Spleen (tissue), 7 donors: ENCODE measurements at regions not wholly inside any gene's neighbourhood (a gene's known extent, or its start where the extent isn't known, plus 50 kb on each side); places are given as distances from the start of the nearest gene placed in this dataset.

Source experiments
- CTCF ChIP-seq, 11 experiments: fragments of 200-600 bp in 7 of 11; fragments of 450-650 bp in 4 of 11; sonication (generic) in 4 of 11; IDR thresholded peaks in 8 of 11; conservative IDR thresholded peaks in 3 of 11; 1 replicate in 7 of 11; 2 replicates in 4 of 11; pipeline versions ENCODE4 v1.4.0 to v1.8.0; 2016 to 2021; ENCODE audit warnings: antibody characterized with exemption in 11 of 11, inconsistent platforms in 4 of 11, mild to moderate bottlenecking in 1 of 11
- POLR2A ChIP-seq, 3 donors: fragments of 450-650 bp; IDR thresholded peaks; one replicate each; pipeline ENCODE4 v1.5.1; 2017; ENCODE audit warnings: antibody characterized with exemption in 3 of 3, mild to moderate bottlenecking in 1 of 3
- POLR2AphosphoS5 ChIP-seq, 3 donors: sonication (generic); formaldehyde crosslinking; IDR thresholded peaks; one replicate each; pipeline ENCODE4 v1.5.1; 2017; ENCODE audit warnings: antibody characterized with exemption in 3 of 3
- donor health status: DM: no; HTN: no; CAD: no; lungs with moderate emphysema.
- donor health status: DM: no; HTN: no; CAD: no.
- donor health status: DM: no; HTN: no; CAD: no.

DNA sequence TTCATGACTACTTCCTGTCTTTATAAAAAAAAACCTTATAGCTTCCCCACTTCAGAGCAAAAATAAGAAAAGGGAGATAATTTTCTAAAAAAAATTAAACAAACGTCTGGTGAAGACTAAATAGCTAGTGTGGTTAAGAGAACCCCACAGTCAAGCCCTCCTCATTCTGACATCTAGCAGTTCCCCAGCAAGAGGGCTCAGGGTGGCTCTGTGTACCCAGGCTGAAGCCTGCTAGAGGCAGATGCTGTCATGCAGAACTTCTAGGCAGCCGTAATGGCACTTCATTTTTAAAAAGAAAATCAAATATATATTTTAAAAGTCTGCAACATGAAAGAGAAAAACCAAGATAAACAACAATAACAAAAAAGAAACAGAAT is 223.1 kb upstream of the KLF14 start:
- TF ChIP-seq CTCF (IDR thresholded peaks at IDR 0.05 in 8 of 11, conservative IDR thresholded peaks at IDR 0.05 in 3 of 11) (no peak), POLR2A (IDR thresholded peaks at IDR 0.05) (no peak), POLR2AphosphoS5 (IDR thresholded peaks at IDR 0.05) (no peak)
